Panc1 (cell line): ENCODE measurements at regions not wholly inside any gene's neighbourhood (a gene's known extent, or its start where the extent isn't known, plus 50 kb on each side); places are given as distances from the start of the nearest gene placed in this dataset.

Source experiments
- CTCF ChIP-seq: fragments of 450-650 bp; IDR thresholded peaks from 2 replicates; pipeline ENCODE4 v1.5.1; 2017; ENCODE audit warnings: mild to moderate bottlenecking
- SIN3A ChIP-seq: IDR thresholded peaks from 2 replicates; pipeline ENCODE4 v1.6.1; 2012; ENCODE audit warnings: low read depth, mild to moderate bottlenecking, low read length, moderate library complexity, borderline replicate concordance; ENCODE audit not compliant: insufficient read depth

GRCh38 chr12:67459173-67459572 lies 189.4 kb upstream of the DYRK2 start:
- TF ChIP-seq SIN3A, result no peak
- TF ChIP-seq CTCF, result no peak
